HG03025 (cell line): ENCODE measurements at regions not wholly inside any gene's neighbourhood (a gene's known extent, or its start where the extent isn't known, plus 50 kb on each side); places are given as distances from the start of the nearest gene placed in this dataset.
"Not testable (repeated sequence)": the region's sequence is repeated elsewhere in the genome, so short reads cannot be mapped to it uniquely, and the experiment has no call there.

Source experiments
- ATAC-seq: cut with Tn5 transposase; IDR thresholded peaks from one replicate; pipeline ENCODE4 v1.9.1; 2021; ENCODE audit warnings: mild to moderate bottlenecking, moderate library complexity; ENCODE audit not compliant: unreplicated experiment, low FRiP score

DNA sequence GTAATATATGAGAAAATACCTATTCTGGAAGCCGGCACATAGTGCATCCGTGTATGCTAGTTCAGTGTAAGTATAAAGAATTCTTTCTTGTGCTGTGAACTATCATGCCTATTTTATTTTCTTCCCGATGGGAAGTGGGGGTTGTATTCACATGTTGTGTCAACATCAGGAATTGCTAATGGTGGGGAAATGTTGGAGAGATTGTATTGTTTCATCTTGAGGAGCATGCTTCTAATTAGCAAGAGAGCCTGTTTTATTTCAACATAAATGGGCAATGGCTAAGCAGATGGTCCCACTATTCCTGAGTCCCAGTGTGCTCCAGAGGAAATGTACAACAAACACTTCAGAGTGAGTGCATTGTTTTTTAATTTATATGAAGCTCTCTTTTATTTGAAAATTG, 485.2 kb downstream of the PLPP3 start:
- ATAC-seq: no peak

DNA sequence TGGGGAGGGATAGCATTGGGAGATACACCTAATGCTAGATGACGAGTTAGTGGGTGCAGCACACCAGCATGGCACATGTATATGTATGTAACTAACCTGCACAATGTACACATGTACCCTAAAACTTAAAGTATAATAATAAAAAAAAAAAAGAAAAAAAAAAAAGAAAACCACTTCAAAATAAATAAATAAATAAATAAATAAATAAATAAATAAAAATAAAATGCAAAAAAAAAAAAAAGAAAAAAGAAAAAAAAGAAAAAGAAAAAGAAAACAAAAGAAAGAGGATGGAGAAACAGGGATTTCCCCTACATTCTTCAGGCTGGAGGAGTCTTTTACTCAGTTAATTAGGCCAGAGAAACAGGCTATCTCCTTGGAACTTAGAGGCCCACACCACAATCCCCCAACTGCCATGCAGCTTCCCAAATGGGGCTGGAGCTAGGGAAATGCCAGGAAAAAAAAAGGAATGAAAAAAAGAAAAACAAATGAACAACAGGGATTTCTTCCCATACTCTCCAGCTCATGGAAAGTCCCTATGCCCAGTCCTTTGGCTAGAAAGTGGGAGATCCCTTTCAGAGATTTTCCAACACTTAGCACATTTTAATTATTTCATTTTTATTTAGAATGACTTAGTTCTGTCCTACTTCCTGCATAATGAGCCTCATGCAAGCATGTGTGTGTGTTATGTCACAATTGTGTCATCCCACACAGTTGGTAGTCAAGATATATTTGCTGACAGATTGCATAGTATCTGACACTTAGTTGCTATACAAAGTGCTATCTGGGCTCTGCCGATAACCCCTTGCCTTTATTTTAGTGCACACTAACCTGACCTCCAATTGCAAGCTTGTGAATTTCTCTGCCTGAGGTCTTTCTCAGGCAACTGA, 486.4 kb downstream of the PLPP3 start:
- ATAC-seq: no peak

DNA sequence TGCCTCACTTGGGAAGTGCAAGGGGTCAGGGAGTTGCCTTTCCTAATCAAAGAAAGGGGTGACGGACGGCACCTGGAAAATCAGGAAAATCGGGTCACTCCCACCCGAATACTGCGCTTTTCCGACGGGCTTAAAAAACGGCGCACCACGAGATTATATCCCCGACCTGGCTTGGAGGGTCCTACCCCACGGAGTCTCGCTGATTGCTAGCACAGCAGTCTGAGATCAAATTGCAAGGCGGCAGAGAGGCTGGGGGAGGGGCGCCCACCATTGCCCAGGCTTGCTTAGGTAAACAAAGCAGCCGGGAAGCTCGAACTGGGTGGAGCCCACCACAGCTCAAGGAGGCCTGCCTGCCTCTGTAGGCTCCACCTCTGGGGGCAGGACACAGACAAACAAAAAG, 489.5 kb downstream of the PLPP3 start:
- ATAC-seq: not testable (repeated sequence)

DNA sequence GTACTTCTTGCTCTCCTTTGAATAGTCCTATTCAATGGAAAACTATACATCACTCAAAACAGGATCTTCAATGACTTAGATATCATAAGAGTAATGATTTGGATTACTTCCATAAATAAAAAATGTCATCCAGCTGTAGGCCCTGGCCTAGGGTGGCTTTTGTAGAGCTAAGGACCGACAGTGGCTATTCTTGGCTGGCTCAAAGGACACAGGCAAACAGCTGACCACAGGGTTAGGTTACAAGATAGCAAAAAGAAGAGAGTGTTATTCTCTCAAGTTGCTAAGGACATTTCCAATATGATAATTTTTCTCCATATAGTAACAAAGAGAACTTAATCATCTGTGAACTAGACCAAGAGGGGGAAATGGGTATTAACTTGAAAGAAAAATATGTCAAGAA, 495.1 kb downstream of the PLPP3 start:
- ATAC-seq: no peak

DNA sequence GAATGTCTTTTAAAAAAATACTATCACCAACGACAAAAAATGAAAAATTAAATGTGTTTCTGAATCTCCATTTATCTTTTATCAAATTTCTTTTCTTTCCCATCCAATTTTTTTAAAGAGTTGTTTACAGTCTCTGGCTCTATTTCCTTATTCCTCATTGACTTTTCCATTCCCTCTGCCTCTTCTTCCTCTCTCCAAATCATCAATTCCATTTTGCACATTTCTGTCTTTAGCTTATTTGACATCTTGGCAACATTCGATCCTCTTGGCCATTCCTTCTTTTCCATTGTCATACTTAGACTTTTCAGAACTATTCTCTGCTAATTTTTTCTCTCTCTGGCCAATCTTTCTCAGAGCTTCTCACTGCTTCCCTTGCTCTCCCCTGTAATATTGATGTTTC, 497.6 kb downstream of the PLPP3 start:
- ATAC-seq: no peak

DNA sequence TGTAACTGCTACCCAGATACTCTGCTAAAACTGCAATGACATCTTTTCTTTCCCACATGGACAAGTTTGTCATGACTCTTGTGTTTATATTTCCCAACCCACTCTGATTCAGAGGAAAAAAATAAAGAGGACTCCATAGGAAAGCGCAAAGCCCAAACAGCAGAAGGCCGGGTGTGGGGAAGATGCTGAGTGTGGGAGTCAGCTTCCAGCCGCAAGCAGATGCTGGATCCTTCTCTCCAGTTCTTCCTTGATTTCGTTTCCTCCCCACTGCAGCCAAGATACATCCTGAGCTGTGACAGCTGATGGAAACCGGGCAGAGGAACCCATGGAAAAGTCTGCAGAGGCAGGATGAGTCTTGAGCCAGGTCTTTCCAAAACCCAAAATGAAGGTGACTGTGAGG, 498.2 kb downstream of the PLPP3 start:
- ATAC-seq: no peak

DNA sequence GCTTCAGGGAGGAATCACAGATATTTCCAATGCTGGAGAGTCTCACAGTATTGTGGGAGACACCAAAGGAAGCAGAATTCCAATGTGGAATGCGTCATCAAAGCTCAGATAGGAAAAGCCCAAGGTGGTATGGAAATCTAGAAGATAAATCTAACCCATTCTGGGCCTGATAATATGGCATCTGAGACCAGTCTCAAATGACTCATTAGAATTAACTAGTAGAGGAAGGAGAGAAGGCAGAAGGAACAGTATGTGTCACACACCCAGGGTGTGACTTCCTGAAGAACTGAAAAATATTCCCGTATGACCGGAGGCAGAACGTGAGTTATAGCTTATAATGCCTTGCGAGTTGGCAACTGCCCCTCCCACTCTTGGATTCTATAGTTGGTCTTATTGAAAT, 499.2 kb downstream of the PLPP3 start:
- ATAC-seq: no peak

DNA sequence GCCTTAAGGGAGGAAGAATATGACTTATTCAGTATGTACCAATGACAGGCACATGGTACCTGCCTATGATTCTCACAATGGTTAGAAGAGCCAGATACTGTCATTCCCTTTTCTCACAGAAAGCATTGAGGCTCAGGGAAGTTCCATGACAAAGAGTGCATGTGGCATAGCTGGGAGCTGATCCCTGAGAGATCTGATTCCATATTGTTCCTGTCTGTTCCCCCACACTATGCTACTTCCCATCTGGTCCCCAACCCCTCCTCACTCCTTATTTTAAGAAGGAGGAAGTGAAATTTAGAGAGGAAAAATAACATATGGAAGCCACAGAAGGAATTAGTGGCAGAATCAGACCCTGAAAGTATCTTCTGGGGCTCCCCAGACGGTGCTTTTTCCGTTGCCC, 500.0 kb downstream of the PLPP3 start:
- no peak for ATAC-seq

DNA sequence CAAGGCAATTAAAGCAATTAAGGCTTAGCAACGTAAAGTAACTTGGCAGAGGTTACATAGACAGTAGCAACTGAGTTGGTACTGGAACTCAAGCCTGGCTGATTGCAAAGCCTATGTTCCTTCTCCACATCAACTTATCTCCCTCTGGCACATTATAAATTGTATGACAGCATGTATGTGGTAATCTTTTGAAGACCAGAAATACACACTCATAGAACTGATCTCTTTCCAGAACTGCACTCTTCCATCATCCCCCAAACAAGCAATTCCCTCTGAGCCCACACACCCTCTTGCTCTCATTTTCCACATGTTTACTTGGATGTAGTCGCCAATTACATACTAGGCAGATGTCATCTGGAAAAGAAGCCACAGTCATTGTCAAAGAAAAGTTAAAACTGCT, 502.2 kb downstream of the PLPP3 start:
- ATAC-seq: no peak

DNA sequence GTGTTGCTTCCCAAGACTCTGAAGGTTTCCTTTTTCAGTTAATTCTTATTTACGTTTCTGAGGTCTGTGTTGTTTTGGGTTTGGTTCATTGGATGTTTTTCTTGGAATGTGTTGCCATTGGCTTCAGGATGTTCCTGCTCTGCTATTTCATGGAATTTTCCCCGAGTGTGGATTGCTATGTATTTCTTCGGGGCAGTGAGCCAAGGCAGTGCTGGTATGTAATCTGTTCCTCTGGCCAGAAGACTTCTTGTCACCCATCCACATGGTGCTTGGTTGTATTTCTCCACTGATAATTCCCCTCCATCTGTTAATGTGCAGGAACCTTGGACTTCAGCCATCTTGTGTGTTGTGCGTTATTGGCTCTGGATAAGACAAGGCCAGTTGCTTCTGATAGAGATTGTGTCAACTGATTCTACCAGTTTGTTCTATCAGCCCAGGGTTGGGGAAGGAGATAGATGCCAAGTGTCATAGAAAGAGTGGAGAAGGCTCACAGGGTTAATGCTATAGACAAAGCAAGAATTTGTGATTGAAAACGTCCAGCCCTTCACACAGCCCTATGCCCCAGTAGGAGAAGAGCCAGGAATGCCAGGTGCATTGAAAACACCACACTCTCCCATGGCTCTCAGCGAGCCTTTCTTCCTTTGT, 505.2 kb downstream of the PLPP3 start:
- no peak for ATAC-seq

DNA sequence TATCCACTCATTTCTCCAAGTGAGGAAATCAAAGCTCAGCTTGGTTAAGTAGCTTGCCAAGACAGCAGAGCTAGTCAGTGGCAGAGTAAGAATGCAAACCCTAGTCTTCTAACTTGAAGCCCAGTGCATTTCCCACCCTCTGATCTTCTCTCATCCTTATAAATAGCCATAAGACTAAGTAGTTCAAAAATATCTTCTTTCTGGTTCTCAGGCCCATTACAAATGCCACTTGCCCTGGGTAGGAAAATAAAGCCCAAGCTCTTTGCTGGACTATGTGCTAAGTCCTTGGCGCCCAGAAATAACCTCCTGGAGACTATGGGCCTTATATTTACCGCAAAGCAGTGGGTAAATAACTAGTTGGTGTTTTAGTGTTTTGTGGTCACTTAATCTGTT, 505.8 kb downstream of the PLPP3 start:
- ATAC-seq: no peak

DNA sequence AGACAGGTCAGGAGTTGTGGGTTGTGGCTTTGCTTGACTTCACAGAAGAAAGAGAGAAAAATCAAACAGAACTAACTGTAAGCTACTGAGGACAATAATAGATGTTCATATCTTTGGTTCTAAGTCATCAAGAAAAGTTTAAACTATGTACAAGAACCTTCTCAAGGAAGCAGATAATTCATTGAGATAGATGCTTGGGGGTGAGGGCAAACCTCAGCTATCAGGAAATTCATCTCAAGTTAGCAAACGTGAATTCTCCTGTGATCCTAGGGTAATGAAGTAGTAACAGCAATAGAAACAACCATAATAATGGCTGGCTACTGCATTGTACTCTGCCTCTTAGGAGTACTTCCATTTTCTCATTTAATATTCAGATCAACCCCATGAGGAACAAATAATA, 506.2 kb downstream of the PLPP3 start:
- ATAC-seq: no peak

DNA sequence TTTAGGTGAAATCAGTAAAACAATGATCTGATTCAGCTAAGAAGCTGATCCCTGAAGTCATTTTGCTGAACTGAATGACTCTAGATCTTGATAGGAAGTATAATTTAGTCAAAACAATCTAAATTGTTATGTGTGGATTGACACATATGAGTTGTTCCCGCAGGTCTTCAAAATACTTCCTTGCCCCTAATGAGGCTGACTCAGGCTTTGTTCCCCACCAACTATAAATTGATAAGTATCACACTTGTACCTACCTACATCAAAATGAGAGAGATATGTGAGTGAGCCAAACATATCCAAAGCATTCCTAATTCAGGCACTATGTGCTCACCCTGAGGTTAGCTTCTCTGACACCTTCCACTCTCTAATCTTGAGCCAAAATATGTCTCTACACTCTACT, 507.1 kb downstream of the PLPP3 start:
- ATAC-seq: no peak

DNA sequence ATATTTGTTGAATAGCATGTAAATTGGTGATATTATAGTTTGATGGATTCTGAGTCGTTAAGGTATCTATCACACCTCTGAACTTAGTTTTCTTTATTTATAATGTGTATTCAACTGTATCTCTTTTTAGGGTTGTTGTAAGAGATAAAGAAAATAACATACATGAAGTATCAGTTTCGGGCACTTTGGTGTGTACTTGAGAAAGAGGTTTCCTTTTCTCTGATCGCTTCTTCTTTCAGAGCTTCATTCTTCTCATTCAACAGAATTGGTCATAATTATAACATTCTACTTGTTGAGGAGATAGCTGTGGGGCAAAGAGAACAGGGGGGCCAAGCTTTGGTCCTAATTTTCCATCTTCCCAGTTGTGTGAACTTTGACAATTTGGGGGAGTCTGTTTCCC, 508.0 kb downstream of the PLPP3 start:
- no peak for ATAC-seq

DNA sequence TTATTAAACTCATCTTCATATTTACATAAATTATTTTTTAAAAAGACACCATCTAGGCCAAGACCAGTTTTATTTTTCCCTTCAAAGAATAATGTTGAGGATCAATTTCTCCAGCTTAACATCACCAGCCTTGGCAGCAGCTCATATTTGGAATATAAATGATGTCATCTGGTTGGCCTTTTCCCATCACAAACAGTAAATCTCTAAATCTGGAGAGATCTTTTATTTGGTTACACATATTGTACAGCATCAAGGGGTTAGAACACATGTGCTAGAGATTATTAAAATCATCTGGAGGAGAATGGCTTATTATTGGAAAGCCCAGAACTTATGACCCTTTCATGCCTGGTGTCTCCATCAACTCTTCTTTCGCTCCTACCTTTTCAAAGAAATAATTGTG, 508.8 kb downstream of the PLPP3 start:
- ATAC-seq: no peak

DNA sequence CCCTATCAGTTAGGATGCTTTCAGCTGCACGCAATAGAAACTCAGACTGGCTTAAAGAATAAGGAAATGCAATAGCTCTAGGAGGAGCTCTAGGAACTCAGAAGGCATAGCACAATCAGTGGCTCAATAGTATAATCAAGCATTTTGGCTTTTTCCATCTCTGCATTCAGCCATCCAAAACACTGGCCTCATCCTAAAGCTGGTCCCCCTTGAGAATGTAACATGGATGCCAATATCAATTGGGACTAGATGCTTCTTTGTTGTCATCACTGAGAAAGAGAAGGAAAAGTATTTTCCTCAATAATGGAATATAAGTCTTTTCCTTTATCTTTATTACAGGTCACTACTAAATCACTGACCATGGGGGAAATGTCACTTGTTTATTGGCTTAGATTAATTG, 509.5 kb downstream of the PLPP3 start:
- ATAC-seq: no peak

DNA sequence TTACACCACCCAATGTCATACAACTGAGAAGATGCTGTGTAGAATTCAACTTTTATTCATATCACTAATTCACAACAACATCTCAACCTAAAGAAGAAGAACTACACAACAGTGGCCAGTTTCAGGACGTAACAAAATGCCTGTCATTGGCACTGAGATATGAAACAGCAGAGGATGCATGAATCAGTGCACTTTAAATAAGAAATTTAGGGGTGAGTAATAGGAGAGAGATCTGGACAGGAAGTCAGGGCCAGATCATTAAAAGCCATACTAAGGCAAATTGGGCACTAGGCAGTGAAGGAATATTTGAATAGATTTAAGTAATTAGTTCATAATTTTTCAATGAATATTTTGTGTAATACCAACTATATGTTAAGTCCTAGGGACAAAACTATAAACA, 510.5 kb downstream of the PLPP3 start:
- ATAC-seq: no peak

DNA sequence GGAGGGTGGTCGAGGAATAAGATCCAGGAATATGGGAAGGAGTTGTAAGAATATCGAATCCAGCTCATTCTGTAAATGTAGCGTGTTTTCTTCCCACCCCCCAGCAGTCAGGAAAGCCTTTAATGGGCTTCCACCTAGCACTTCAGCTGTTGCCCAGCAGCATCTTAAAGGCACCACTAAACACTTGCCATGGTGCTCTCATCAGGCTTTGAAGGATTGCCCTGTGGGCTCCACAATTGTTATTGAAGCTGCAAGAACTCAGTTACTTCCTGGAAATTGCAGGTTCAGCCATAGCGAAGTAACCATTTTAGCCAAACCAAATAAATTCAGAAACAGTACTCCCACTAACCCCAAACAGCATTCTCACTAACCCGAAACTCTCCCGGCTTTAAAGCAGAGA, 511.2 kb downstream of the PLPP3 start:
- ATAC-seq: no peak

DNA sequence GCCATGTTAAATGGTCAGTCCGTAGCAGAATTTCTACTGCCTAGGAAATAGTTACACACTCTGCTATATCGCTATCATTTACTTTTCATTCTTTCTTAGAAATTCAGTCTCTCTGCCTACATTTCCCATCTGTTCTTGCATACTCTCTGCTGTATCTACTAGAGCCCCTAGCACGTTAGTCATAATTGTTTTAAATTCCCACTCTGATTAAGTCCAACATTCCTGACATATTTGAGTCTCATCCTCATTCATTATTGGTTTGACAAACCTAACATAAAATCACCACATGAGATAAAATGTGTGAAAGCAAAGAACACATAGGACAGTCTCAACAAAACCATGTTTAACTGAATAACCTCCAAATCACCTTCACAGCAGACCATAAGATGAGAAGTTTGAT, 513.6 kb downstream of the PLPP3 start:
- no peak for ATAC-seq

DNA sequence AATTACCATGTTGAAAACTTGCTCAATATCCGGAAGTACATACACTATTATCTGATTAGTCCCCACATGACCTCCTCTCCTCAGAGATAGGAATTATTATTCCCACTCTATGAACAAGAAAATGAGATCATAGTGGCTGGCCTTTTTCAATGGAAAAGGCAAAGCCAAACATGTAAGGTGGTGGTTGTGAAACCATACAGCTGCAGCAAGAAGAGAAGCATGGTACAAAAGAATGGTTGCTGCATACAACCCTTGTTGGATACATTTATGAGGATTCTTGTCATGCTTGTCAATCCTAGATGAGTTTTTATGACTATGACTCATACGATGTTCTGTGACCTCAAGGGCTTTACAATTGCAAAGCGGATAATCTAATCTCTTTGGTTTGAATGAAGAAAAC, 514.7 kb downstream of the PLPP3 start:
- no peak for ATAC-seq

DNA sequence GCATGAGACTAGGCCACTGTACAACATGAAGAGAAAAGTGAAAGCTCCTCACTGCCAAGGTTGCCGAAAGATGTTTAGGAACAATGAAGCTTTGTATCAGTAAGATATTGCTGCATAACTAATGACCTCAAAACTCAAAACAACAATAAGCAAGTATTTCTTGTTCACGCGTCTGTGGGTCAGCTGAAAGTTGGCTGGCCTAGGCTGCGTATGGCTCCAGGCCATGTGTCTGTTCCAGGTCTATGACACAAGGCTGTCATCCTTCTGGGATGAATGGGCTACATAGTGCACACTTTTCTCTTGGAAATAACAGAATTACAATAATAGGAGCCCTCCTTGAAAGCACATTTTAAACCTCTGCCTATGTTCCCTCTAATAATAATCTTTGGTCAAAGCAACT, 515.9 kb downstream of the PLPP3 start:
- no peak for ATAC-seq

DNA sequence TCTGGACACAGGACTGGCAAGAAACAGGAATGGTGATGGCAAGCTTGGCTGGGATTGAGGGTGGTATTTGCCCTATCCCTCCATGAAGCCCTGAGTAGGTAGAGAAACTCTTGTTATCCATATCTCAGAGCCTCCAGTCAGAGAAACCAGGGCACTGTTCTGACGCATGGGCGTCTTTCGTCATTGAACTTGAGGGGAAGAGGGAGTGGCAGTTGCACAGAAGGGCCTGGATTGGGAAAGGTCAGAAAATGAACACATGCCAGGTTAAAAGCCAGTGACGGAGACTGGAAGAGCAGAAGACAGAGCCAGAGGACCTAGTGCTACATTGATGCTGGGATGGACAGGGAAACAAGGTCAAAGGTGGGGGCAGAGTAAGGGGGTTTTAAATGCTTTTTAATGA, 516.7 kb downstream of the PLPP3 start:
- no peak for ATAC-seq
